K562 (cell line): ENCODE measurements at regions not wholly inside any gene's neighbourhood (a gene's known extent, or its start where the extent isn't known, plus 50 kb on each side); places are given as distances from the start of the nearest gene placed in this dataset.

Source experiments
- ATAC-seq: fragments of 200-7000 bp; cut with Tn5 transposase; 3 replicates; pipeline ENCODE4 v1.9.1; 2020; ENCODE audit warnings: moderate library complexity
- BruUV-seq: library from RNA; stranded (reverse); fragments of 400-500 nt; replicated peaks from 2 replicates; lab custom pipeline; 2021; lab: Mats Ljungman, UMichigan
- CTCF ChIA-PET: fragments of 300-600 bp; formaldehyde crosslinking; extraction: SDS; loops from one replicate; lab custom pipeline; 2021; ENCODE audit warnings: low intra/inter-chr PET ratio; lab: Yijun Ruan, JAX
- POLR2A ChIA-PET: fragments of 300-600, 350-650 bp; sonication (Branson Sonifier 250); formaldehyde crosslinking; extraction: SDS; loops from one replicate; lab custom pipeline; 2021; ENCODE audit warnings: antibody characterized with exemption, inconsistent platforms; lab: Yijun Ruan, JAX
- DNase-seq, 4 experiments: peaks; one replicate each; pipeline versions ENCODE4 v3.0.0 to v3.0.0-alpha.2; 2011 to 2018; ENCODE audit warnings: low spot score in 3 of 4, mixed read lengths in 3 of 4; ENCODE audit errors: extremely low read depth in 1 of 4
- FAIRE-seq: peaks from 2 replicates; lab custom pipeline; 2011; peaks lifted over from hg19 to GRCh38; lab: Jason Lieb, UNC
- H2AFZ ChIP-seq: 2 replicates; pipeline ENCODE4 v1.6.0; 2011; ENCODE audit warnings: low read depth, low read length, control low read depth, inconsistent platforms
- H3K27ac ChIP-seq: fragments of 200-600 bp; 3 replicates; pipeline ENCODE4 v1.8.0; 2011; ENCODE audit warnings: low read depth, mild to moderate bottlenecking, control low read depth, inconsistent platforms, low read length, moderate library complexity, mixed read lengths; ENCODE audit errors: extremely low read depth
- H3K27me3 ChIP-seq, 2 experiments: fragments of 300-600 bp in 1 of 2; 2 replicates in 1 of 2; 3 replicates in 1 of 2; pipeline versions ENCODE4 v1.6.0 to v1.8.0; 2011; ENCODE audit warnings: inconsistent platforms in 2 of 2, low read length in 2 of 2, mild to moderate bottlenecking in 1 of 2, mixed read lengths in 1 of 2, moderate library complexity in 1 of 2; ENCODE audit not compliant: control insufficient read depth in 2 of 2, insufficient read depth in 2 of 2
- H3K36me3 ChIP-seq: fragments of 300-600 bp; 3 replicates; pipeline ENCODE4 v1.8.0; 2011; ENCODE audit warnings: mild to moderate bottlenecking, low read length, inconsistent platforms; ENCODE audit not compliant: control insufficient read depth, insufficient read depth
- H3K4me1 ChIP-seq, 2 experiments: fragments of 200-600 bp in 1 of 2; replicated peaks in 1 of 2; 2 replicates in 1 of 2; 3 replicates in 1 of 2; pipeline versions ENCODE4 v1.5.1 to v1.8.0; 2011; ENCODE audit warnings: inconsistent platforms in 2 of 2, low read length in 2 of 2, mild to moderate bottlenecking in 1 of 2, mixed read lengths in 1 of 2, moderate library complexity in 1 of 2; ENCODE audit not compliant: control insufficient read depth in 2 of 2, insufficient read depth in 2 of 2
- H3K4me2 ChIP-seq: 2 replicates; pipeline ENCODE4 v1.6.1; 2011; ENCODE audit warnings: low read length, control low read depth, inconsistent platforms, mixed read lengths; ENCODE audit not compliant: insufficient read depth
- H3K4me3 ChIP-seq: fragments of 200-600 bp; sonication (generic), shearing (Covaris generic); 2 replicates; pipeline ENCODE4 v1.5.1; 2016; ENCODE audit warnings: control low read depth, inconsistent platforms
- H3K79me2 ChIP-seq: fragments of 200-600 bp; 3 replicates; pipeline ENCODE4 v1.8.0; 2011; ENCODE audit warnings: low read length, inconsistent platforms; ENCODE audit not compliant: control insufficient read depth, insufficient read depth
- H3K9ac ChIP-seq, 2 experiments: 2 replicates each; pipeline versions ENCODE4 v1.6.0 to v1.6.1; 2011; ENCODE audit warnings: low read depth in 2 of 2, low read length in 2 of 2, control low read depth in 1 of 2, inconsistent platforms in 1 of 2, mild to moderate bottlenecking in 1 of 2, mixed read lengths in 1 of 2; ENCODE audit not compliant: insufficient read depth in 1 of 2
- H3K9me1 ChIP-seq: one replicate; pipeline ENCODE4 v1.6.0; 2011; ENCODE audit warnings: inconsistent platforms, mild to moderate bottlenecking, low read length, moderate library complexity; ENCODE audit not compliant: control insufficient read depth, insufficient read depth
- H3K9me3 ChIP-seq: replicated peaks from 2 replicates; pipeline ENCODE4 v1.5.1; 2011; ENCODE audit warnings: low read depth, low read length, inconsistent platforms; ENCODE audit not compliant: control insufficient read depth, insufficient read depth
- H4K20me1 ChIP-seq: replicated peaks from 2 replicates; pipeline ENCODE4 v1.6.1; 2011; ENCODE audit warnings: low read length, inconsistent platforms, mixed read lengths; ENCODE audit not compliant: control insufficient read depth, insufficient read depth
- CSDE1 ChIP-seq, 2 experiments: fragments of 450-650 bp; IDR thresholded peaks; 2 replicates each; pipeline ENCODE4 v1.6.1; 2016; ENCODE audit warnings: mild to moderate bottlenecking in 1 of 2
- GATA2 ChIP-seq: sonication (generic); formaldehyde crosslinking; IDR thresholded peaks from 2 replicates; pipeline ENCODE4 v1.4.0; 2020; ENCODE audit warnings: mild to moderate bottlenecking, missing genetic modification reagents
- HDGF ChIP-seq: fragments of 450-650 bp; IDR thresholded peaks from 2 replicates; pipeline ENCODE4 v1.6.1; 2016
- MTA2 ChIP-seq: fragments of 450-650 bp; IDR thresholded peaks from 2 replicates; pipeline ENCODE4 v1.6.1; 2016; ENCODE audit warnings: low read depth
- NR4A1 ChIP-seq, 2 experiments: fragments of 250-450 bp in 1 of 2; fragments of 450-650 bp in 1 of 2; sonication (Bioruptor Pico) in 1 of 2; IDR thresholded peaks; 2 replicates each; pipeline versions ENCODE4 v1.4.0 to v1.6.1; 2016 to 2020; ENCODE audit warnings: mild to moderate bottlenecking in 2 of 2, missing compliant biosample characterization in 1 of 2, missing genetic modification characterization in 1 of 2, moderate library complexity in 1 of 2
- PYGO2 ChIP-seq: fragments of 450-650 bp; IDR thresholded peaks from 2 replicates; pipeline ENCODE4 v1.6.1; 2016; ENCODE audit warnings: mild to moderate bottlenecking, missing genetic modification characterization, moderate library complexity, missing compliant biosample characterization
- RBM17 ChIP-seq: fragments of 200-400 bp; formaldehyde crosslinking; IDR thresholded peaks from 2 replicates; pipeline ENCODE4 v1.6.1; 2017; ENCODE audit warnings: low read depth, mild to moderate bottlenecking, low read length, borderline replicate concordance
- SNRNP70 ChIP-seq: fragments of 200-400 bp; formaldehyde crosslinking; optimal IDR thresholded peaks from 2 replicates; pipeline ENCODE3; 2017; ENCODE audit warnings: low read depth, low read length
- SREBF2 ChIP-seq: sonication (generic); formaldehyde crosslinking; IDR thresholded peaks from 2 replicates; pipeline ENCODE4 v1.4.0; 2020; ENCODE audit warnings: mild to moderate bottlenecking, missing genetic modification reagents
- TAF7 ChIP-seq: fragments of 450-650 bp; IDR thresholded peaks from 2 replicates; pipeline ENCODE4 v1.6.1; 2016; ENCODE audit warnings: missing genetic modification characterization, missing compliant biosample characterization
- TRIM24 ChIP-seq, 2 experiments: fragments of 450-650 bp; IDR thresholded peaks; 2 replicates each; pipeline ENCODE4 v1.6.1; 2016
- XRCC4 ChIP-seq: IDR thresholded peaks from one replicate; pipeline ENCODE4 v1.6.1; 2011; ENCODE audit not compliant: insufficient read depth, insufficient read length; ENCODE audit errors: extremely low read depth
- XRCC5 ChIP-seq: fragments of 200-400 bp; formaldehyde crosslinking; IDR thresholded peaks from 2 replicates; pipeline ENCODE4 v1.6.1; 2017; ENCODE audit warnings: low read depth, mild to moderate bottlenecking, low read length
- ZFP1 ChIP-seq: fragments of 450-650 bp; formaldehyde crosslinking; IDR thresholded peaks from 2 replicates; pipeline ENCODE4 v1.4.0; 2020; ENCODE audit warnings: mild to moderate bottlenecking, mixed read lengths
- ZNF3 ChIP-seq: fragments of 250-450 bp; sonication (Bioruptor Pico); IDR thresholded peaks from 2 replicates; pipeline ENCODE4 v1.5.0; 2021; ENCODE audit warnings: mild to moderate bottlenecking, moderate library complexity
- whole genome bisulfite sequencing: fragments of 100-300 bp; shearing (Covaris generic); methylation state at CpG from one replicate; pipeline ENCODE4 v1.1.6; 2016; ENCODE audit warnings: low coverage, mixed read lengths; ENCODE audit not compliant: insufficient coverage; ENCODE audit errors: missing lambda C conversion rate; 5-methylcytosine and 5-hydroxymethylcytosine counted together
- in situ Hi-C: fragments of 300-500 bp; cut with MboI; formaldehyde crosslinking; loops from 4 replicates; pipeline ENCODE4 v1.15.0; 2018; ENCODE audit warnings: inconsistent platforms, mixed read lengths
- intact Hi-C: fragments of 100-400 bp; cut with micrococcal nuclease; formaldehyde crosslinking; loops from 2 replicates; pipeline ENCODE4 v1.14.2; 2022
- TF ChIP-seq, protein P1 (sequence below), 2 experiments: fragments of 450-650 bp; formaldehyde crosslinking in 1 of 2; IDR thresholded peaks; 2 replicates each; pipeline versions ENCODE4 v1.4.0 to v1.6.1; 2014 to 2020; ENCODE audit warnings: mild to moderate bottlenecking in 2 of 2, borderline replicate concordance in 1 of 2, low read depth in 1 of 2
- TF ChIP-seq, protein P2 (sequence below): fragments of 450-650 bp; formaldehyde crosslinking; conservative IDR thresholded peaks from 2 replicates; pipeline ENCODE4 v1.4.0; 2022; ENCODE audit warnings: mild to moderate bottlenecking, missing genetic modification characterization

DNA sequence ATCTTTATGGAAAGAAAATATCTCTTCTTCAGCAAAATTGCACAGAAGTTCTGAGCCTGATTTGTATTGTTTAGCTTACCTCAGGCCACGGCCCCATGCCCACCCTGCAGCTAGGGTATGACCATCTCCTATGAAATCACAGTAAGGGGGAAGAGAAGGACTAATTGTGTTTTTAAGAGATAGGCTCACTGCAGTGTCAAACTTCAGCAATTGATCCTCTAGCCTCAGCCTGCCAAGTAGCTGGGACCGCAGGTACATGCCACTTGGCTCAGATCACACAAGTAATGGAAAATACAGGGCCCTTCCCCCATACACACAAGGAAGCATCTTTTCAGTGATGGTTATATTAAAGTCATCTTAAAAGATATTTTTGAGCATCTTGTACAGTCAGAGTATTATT, 60.0 kb downstream of the DMAC1 start:
- H3K36me3 ChIP-seq, result no peaks in the 10 kb centered on the region
- H3K79me2 ChIP-seq, result no peaks in the 10 kb centered on the region
- H3K4me2 ChIP-seq, result no peak overlapping the region
- H4K20me1 ChIP-seq, result no peaks in the 10 kb centered on the region
- FAIRE-seq (no peak), DNase-seq (peak in 1 of 4 experiments; percentile 0), ATAC-seq (no peak)
- no peaks in the 10 kb centered on the region for H3K9me1 ChIP-seq
- ChIA-PET POLR2A (no interaction called here), CTCF (no interaction called here)
- no TSS peak for BruUV-seq
- no peak overlapping the region for H3K27ac ChIP-seq
- H3K27me3 ChIP-seq, result no peaks in the 10 kb centered on the region
- H3K9me3 ChIP-seq, result no peaks in the 10 kb centered on the region
- H2AFZ ChIP-seq, result no peak overlapping the region
- intact Hi-C loops, result no loop called here
- no peak overlapping the region for H3K4me3 ChIP-seq
- no peak overlapping the region for H3K9ac ChIP-seq
- no peaks in the 10 kb centered on the region for H3K4me1 ChIP-seq
- 0% methylated on average over 2 of the region's 2 CpGs for WGBS
- in situ Hi-C loops, result no loop called here
- TF ChIP-seq, protein P1, sequence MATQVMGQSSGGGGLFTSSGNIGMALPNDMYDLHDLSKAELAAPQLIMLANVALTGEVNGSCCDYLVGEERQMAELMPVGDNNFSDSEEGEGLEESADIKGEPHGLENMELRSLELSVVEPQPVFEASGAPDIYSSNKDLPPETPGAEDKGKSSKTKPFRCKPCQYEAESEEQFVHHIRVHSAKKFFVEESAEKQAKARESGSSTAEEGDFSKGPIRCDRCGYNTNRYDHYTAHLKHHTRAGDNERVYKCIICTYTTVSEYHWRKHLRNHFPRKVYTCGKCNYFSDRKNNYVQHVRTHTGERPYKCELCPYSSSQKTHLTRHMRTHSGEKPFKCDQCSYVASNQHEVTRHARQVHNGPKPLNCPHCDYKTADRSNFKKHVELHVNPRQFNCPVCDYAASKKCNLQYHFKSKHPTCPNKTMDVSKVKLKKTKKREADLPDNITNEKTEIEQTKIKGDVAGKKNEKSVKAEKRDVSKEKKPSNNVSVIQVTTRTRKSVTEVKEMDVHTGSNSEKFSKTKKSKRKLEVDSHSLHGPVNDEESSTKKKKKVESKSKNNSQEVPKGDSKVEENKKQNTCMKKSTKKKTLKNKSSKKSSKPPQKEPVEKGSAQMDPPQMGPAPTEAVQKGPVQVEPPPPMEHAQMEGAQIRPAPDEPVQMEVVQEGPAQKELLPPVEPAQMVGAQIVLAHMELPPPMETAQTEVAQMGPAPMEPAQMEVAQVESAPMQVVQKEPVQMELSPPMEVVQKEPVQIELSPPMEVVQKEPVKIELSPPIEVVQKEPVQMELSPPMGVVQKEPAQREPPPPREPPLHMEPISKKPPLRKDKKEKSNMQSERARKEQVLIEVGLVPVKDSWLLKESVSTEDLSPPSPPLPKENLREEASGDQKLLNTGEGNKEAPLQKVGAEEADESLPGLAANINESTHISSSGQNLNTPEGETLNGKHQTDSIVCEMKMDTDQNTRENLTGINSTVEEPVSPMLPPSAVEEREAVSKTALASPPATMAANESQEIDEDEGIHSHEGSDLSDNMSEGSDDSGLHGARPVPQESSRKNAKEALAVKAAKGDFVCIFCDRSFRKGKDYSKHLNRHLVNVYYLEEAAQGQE (IDR thresholded peaks at IDR 0.05; ENCODE audit: borderline replicate concordance), result no peak
- TF ChIP-seq, protein P1 (CRISPR knock-in tag; IDR thresholded peaks at IDR 0.05; ENCODE audit: low read depth), result no peak
- TF ChIP-seq TRIM24 (IDR thresholded peaks at IDR 0.05) (no peak), NR4A1 (CRISPR knock-in tag; IDR thresholded peaks at IDR 0.05) (no peak), NR4A1 (tag; IDR thresholded peaks at IDR 0.05) (no peak), CSDE1 (IDR thresholded peaks at IDR 0.05) (no peak), ZNF3 (no peak), PYGO2 (tag) (no peak), HDGF (no peak), XRCC4 (no peak), MTA2 (no peak), ZFP1 (no peak), TAF7 (tag) (no peak), SNRNP70 (no peak), GATA2 (CRISPR knock-in tag) (no peak), XRCC5 (no peak), RBM17 (no peak), SREBF2 (no peak)
- TF ChIP-seq, protein P2, sequence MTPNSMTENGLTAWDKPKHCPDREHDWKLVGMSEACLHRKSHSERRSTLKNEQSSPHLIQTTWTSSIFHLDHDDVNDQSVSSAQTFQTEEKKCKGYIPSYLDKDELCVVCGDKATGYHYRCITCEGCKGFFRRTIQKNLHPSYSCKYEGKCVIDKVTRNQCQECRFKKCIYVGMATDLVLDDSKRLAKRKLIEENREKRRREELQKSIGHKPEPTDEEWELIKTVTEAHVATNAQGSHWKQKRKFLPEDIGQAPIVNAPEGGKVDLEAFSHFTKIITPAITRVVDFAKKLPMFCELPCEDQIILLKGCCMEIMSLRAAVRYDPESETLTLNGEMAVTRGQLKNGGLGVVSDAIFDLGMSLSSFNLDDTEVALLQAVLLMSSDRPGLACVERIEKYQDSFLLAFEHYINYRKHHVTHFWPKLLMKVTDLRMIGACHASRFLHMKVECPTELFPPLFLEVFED, result no peak
